A673 (cell line): ENCODE measurements at regions not wholly inside any gene's neighbourhood (a gene's known extent, or its start where the extent isn't known, plus 50 kb on each side); places are given as distances from the start of the nearest gene placed in this dataset.

Source experiments
- CTCF ChIP-seq: fragments of 300-800, 200-600 bp; sonication (generic); conservative IDR thresholded peaks from 2 replicates; pipeline ENCODE4 v1.5.1; 2017; ENCODE audit warnings: low read depth, mild to moderate bottlenecking, antibody characterized with exemption, low read length, moderate library complexity, mixed read lengths
- EZH2 ChIP-seq: fragments of 200-600 bp; sonication (generic); IDR thresholded peaks from 2 replicates; pipeline ENCODE4 v1.6.1; 2017; ENCODE audit warnings: borderline replicate concordance, low read depth, mild to moderate bottlenecking, mixed read lengths, antibody characterized with exemption, low read length; ENCODE audit not compliant: poor library complexity, severe bottlenecking

GRCh38 chr16:52237823-52238222 is 309.1 kb downstream of the TOX3 start:
- no peak for TF ChIP-seq CTCF
- TF ChIP-seq EZH2, result no peak
